ENCODE measurements at regions not wholly inside any gene's neighbourhood (a gene's known extent, or its start where the extent isn't known, plus 50 kb on each side); places are given as distances from the start of the nearest gene placed in this dataset.

GRCh38 chr9:28956116-28956880 is 1383.0 kb upstream of the C9orf72 start:
- TF ChIP-seq, protein P1, sequence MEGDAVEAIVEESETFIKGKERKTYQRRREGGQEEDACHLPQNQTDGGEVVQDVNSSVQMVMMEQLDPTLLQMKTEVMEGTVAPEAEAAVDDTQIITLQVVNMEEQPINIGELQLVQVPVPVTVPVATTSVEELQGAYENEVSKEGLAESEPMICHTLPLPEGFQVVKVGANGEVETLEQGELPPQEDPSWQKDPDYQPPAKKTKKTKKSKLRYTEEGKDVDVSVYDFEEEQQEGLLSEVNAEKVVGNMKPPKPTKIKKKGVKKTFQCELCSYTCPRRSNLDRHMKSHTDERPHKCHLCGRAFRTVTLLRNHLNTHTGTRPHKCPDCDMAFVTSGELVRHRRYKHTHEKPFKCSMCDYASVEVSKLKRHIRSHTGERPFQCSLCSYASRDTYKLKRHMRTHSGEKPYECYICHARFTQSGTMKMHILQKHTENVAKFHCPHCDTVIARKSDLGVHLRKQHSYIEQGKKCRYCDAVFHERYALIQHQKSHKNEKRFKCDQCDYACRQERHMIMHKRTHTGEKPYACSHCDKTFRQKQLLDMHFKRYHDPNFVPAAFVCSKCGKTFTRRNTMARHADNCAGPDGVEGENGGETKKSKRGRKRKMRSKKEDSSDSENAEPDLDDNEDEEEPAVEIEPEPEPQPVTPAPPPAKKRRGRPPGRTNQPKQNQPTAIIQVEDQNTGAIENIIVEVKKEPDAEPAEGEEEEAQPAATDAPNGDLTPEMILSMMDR (IDR thresholded peaks at IDR 0.05): no peak
- no peak for TF ChIP-seq POLR2A (IDR thresholded peaks at IDR 0.05)
